Keratinocyte (primary cell): ENCODE measurements at regions not wholly inside any gene's neighbourhood (a gene's known extent, or its start where the extent isn't known, plus 50 kb on each side); places are given as distances from the start of the nearest gene placed in this dataset.

ENCODE experiments used
- DNase-seq: peaks from one replicate; pipeline ENCODE4 v3.0.0-alpha.2; 2011; ENCODE audit warnings: low read depth, missing footprints, low spot score
- FAIRE-seq: peaks from 2 replicates; lab custom pipeline; 2011; peaks lifted over from hg19 to GRCh38; lab: Jason Lieb, UNC
- H2AFZ ChIP-seq: 2 replicates; pipeline ENCODE4 v1.6.0; 2012; ENCODE audit warnings: low read length, control low read depth, inconsistent platforms; ENCODE audit not compliant: control insufficient read depth
- H3K27ac ChIP-seq: 2 replicates; pipeline ENCODE4 v1.5.1; 2011; ENCODE audit warnings: low read length; ENCODE audit not compliant: control insufficient read depth, insufficient read depth
- H3K27me3 ChIP-seq: 3 replicates; pipeline ENCODE4 v1.6.0; 2011; ENCODE audit warnings: low read length; ENCODE audit not compliant: control insufficient read depth, insufficient read depth; ENCODE audit errors: extremely low read depth
- H3K36me3 ChIP-seq, 2 experiments: 2 replicates in 1 of 2; 3 replicates in 1 of 2; pipeline ENCODE4 v1.5.1; 2011; ENCODE audit warnings: low read length in 2 of 2, mild to moderate bottlenecking in 1 of 2; ENCODE audit not compliant: control insufficient read depth in 2 of 2, insufficient read depth in 2 of 2; ENCODE audit errors: extremely low read depth in 1 of 2
- H3K4me1 ChIP-seq: 3 replicates; pipeline ENCODE4 v1.5.1; 2011; ENCODE audit warnings: low read length; ENCODE audit not compliant: control insufficient read depth, insufficient read depth; ENCODE audit errors: extremely low read depth
- H3K4me2 ChIP-seq: 3 replicates; pipeline ENCODE4 v1.6.0; 2011; ENCODE audit warnings: low read depth, low read length; ENCODE audit not compliant: control insufficient read depth, insufficient read depth; ENCODE audit errors: extremely low read depth
- H3K4me3 ChIP-seq, 3 experiments: fragments of 200-600 bp in 1 of 3; sonication (generic) in 1 of 3; 2 replicates in 2 of 3; 3 replicates in 1 of 3; pipeline ENCODE4 v1.5.1; 2011 to 2016; ENCODE audit warnings: low read length in 3 of 3, mild to moderate bottlenecking in 3 of 3, control low read depth in 2 of 3, inconsistent platforms in 1 of 3, low read depth in 1 of 3, mixed read lengths in 1 of 3, mixed run types in 1 of 3, moderate library complexity in 1 of 3; ENCODE audit not compliant: control insufficient read depth in 2 of 3, insufficient read depth in 2 of 3; ENCODE audit errors: extremely low read depth in 1 of 3
- H3K79me2 ChIP-seq: 2 replicates; pipeline ENCODE4 v1.6.0; 2012; ENCODE audit warnings: low read length; ENCODE audit not compliant: control insufficient read depth, insufficient read depth
- H3K9ac ChIP-seq: 3 replicates; pipeline ENCODE4 v1.6.0; 2011; ENCODE audit warnings: low read length; ENCODE audit not compliant: control insufficient read depth, insufficient read depth; ENCODE audit errors: extremely low read depth
- H3K9me1 ChIP-seq: 3 replicates; pipeline ENCODE4 v1.6.0; 2011; ENCODE audit warnings: low read length; ENCODE audit not compliant: control insufficient read depth, insufficient read depth; ENCODE audit errors: extremely low read depth
- H3K9me3 ChIP-seq: 2 replicates; pipeline ENCODE4 v1.5.1; 2012; ENCODE audit warnings: low read depth, low read length; ENCODE audit not compliant: control insufficient read depth
- H4K20me1 ChIP-seq: 3 replicates; pipeline ENCODE4 v1.6.0; 2011; ENCODE audit warnings: low read length; ENCODE audit not compliant: control insufficient read depth, insufficient read depth; ENCODE audit errors: extremely low read depth
- EZH2 ChIP-seq: IDR thresholded peaks from one replicate; pipeline ENCODE4 v1.6.1; 2012; ENCODE audit warnings: inconsistent platforms, mild to moderate bottlenecking, low read length, moderate library complexity
- dilution Hi-C: fragments of 300-500 bp; cut with MboI; formaldehyde crosslinking; loops from one replicate; pipeline ENCODE4 v1.7.0; 2020; ENCODE audit warnings: low sequenced_read_pairs; ENCODE audit not compliant: extremely low pct_ligation_motif_present
- TF ChIP-seq, protein P1 (sequence below), 3 experiments: IDR thresholded peaks in 1 of 3; conservative IDR thresholded peaks in 1 of 3; optimal IDR thresholded peaks in 1 of 3; 2 replicates in 2 of 3; 3 replicates in 1 of 3; pipeline versions ENCODE3 to v1.5.1; 2011; ENCODE audit warnings: low read length in 3 of 3, mild to moderate bottlenecking in 3 of 3, moderate library complexity in 2 of 3, control low read depth in 1 of 3, inconsistent platforms in 1 of 3; ENCODE audit not compliant: insufficient read depth in 2 of 3; ENCODE audit errors: extremely low read depth in 1 of 3

DNA sequence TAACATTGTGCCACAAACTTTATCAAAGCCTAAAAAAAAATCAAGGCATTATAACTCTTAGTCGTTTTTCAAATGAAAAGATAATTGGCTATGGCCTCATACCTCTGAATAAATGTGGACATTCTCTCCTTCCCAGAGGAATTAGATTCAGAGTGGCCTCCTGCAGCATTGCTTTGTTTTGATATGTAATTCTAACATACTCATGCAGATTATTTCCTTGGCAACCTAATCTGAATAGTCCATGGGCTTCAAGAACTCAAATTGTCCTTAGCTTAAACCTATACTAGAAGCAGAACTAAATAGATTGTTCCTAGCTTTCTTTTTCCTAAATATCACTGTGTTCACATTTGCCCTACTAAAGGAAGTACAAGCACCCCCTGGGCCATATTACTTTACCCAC, 1146.9 kb downstream of the OLFM4 start:
- FAIRE-seq = no peak
- no peaks in the 10 kb centered on the region for H3K9me3 ChIP-seq

DNA sequence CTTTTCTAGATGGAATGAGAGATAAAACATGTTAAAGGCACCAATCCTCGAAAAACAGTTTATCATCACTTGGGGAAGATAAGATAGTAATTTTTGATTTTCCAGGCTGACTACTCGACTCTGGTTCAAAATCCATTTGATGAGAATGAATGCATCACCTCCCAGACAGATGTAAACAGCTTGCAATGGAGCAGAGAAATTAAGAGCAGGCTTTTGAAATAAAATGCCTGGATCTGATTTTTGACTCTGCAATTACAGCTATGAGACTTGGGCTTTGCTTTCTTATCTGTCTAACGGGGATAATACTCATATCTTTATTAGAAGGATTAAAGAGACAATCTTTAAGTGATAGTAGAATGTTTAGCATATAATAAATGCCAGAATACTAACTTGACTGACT, 1148.9 kb downstream of the OLFM4 start:
- Histone ChIP-seq H4K20me1 (no peaks in the 10 kb centered on the region), H3K9me3 (no peaks in the 10 kb centered on the region), H3K36me3 (no peaks in the 10 kb centered on the region), H3K27ac (no peak overlapping the region), H2AFZ (no peak overlapping the region), H3K9ac (no peak overlapping the region), H3K27me3 (no peaks in the 10 kb centered on the region), H3K4me3 (no peak overlapping the region), H3K9me1 (no peaks in the 10 kb centered on the region), H3K4me2 (no peak overlapping the region), H3K79me2 (no peaks in the 10 kb centered on the region), H3K4me1 (no peaks in the 10 kb centered on the region)
- DNase-seq (no peak), FAIRE-seq (no peak)
- dilution Hi-C loops = no loop called here
- TF ChIP-seq, protein P1, sequence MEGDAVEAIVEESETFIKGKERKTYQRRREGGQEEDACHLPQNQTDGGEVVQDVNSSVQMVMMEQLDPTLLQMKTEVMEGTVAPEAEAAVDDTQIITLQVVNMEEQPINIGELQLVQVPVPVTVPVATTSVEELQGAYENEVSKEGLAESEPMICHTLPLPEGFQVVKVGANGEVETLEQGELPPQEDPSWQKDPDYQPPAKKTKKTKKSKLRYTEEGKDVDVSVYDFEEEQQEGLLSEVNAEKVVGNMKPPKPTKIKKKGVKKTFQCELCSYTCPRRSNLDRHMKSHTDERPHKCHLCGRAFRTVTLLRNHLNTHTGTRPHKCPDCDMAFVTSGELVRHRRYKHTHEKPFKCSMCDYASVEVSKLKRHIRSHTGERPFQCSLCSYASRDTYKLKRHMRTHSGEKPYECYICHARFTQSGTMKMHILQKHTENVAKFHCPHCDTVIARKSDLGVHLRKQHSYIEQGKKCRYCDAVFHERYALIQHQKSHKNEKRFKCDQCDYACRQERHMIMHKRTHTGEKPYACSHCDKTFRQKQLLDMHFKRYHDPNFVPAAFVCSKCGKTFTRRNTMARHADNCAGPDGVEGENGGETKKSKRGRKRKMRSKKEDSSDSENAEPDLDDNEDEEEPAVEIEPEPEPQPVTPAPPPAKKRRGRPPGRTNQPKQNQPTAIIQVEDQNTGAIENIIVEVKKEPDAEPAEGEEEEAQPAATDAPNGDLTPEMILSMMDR (optimal IDR thresholded peaks at IDR 0.05 in 1 of 3, IDR thresholded peaks at IDR 0.05 in 1 of 3, conservative IDR thresholded peaks at IDR 0.05 in 1 of 3; ENCODE audit: extremely low read depth in 1 of 3, insufficient read depth in 2 of 3, low read length in 3 of 3) = no peak
- no peak for TF ChIP-seq EZH2

More for the DNA sequence above, 1146.9 kb downstream of the OLFM4 start:
- no peak overlapping the region for H2AFZ ChIP-seq
- H4K20me1 ChIP-seq = no peaks in the 10 kb centered on the region
- no peak for DNase-seq
- TF ChIP-seq, protein P1 (optimal IDR thresholded peaks at IDR 0.05 in 1 of 3, IDR thresholded peaks at IDR 0.05 in 1 of 3, conservative IDR thresholded peaks at IDR 0.05 in 1 of 3; ENCODE audit: extremely low read depth in 1 of 3, insufficient read depth in 2 of 3, low read length in 3 of 3) = no peak
- no peak for TF ChIP-seq EZH2
- dilution Hi-C loops = no loop called here
- H3K36me3 ChIP-seq = no peaks in the 10 kb centered on the region
- H3K9me1 ChIP-seq = no peaks in the 10 kb centered on the region
- no peak overlapping the region for H3K4me3 ChIP-seq
- H3K4me1 ChIP-seq = no peaks in the 10 kb centered on the region
- no peak overlapping the region for H3K4me2 ChIP-seq
- H3K27ac ChIP-seq = no peak overlapping the region
- H3K9ac ChIP-seq = no peak overlapping the region
- no peaks in the 10 kb centered on the region for H3K27me3 ChIP-seq
- no peaks in the 10 kb centered on the region for H3K79me2 ChIP-seq
